NCI-H146 (cell line): ENCODE measurements at regions not wholly inside any gene's neighbourhood (a gene's known extent, or its start where the extent isn't known, plus 50 kb on each side); places are given as distances from the start of the nearest gene placed in this dataset.

ENCODE experiments used
- DNase-seq: peaks from one replicate; lab custom pipeline; 2025; lab: John Stamatoyannopoulos, UW

GRCh38 chr18:57991552-57991951 is 52.5 kb upstream of the NEDD4L start:
- DNase-seq, result no peak

GRCh38 chr18:57989536-57989935 is 54.5 kb upstream of the NEDD4L start:
- DNase-seq, result no peak

GRCh38 chr18:57984490-57985115 is 59.4 kb upstream of the NEDD4L start:
- peak; percentile 85 for DNase-seq

GRCh38 chr18:57983965-57984364 is 60.1 kb upstream of the NEDD4L start:
- no peak for DNase-seq

DNA sequence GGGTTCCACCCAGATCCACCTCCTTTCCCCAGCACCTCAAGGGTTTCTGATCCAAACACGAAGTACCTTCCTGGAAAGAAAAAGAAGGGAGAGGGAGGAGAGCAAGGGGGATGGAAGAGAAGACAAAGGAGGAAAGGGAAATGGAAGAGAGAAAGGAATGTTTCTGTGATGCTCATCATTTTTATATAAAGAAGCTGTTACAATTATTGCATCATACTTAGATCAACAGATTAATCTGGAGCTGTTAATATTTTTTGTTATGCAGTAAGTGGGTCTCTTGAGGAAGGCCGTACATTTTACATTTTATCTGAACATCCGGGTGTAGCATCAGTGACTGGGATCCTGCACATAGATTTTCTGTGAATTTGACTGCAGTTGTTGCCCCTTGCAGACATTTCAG is 60.6 kb upstream of the NEDD4L start:
- DNase-seq, result no peak

DNA sequence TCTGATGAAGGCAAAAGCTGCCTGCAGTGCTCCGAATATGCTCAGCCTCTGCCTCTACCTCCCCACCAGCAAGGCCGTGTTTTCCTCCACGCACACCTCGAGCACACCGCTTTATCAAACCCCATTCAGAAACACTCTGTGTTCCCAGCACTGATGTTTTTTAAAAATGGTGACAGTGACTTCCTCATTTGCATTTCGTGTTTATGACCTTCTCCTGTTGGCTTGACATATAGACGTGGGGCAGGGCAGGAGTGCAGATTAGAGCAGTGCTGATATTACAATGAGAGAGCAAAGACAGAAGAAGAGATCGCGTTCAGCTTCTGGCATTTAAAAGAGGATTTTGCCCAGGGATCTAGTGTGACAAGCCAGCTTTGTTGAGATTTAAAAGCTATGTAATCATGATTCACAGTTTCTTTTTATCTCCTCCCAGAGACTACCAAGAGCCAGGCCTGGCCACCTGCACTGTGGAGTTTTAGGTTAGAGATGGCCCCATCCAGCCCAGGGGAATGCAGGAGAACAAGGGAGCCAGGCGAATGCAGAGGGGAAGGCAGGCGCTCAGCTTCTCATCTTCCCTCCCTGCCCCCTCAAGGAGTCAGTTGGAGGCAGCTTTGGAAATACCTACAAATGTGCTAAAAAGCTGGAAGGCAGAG is 61.5 kb upstream of the NEDD4L start:
- peak; percentile 26 for DNase-seq

- peak; percentile 38 for DNase-seq
Measured at GRCh38 chr18:57981308-57982028, 62.6 kb upstream of the NEDD4L start.

GRCh38 chr18:57980573-57981307 is 63.3 kb upstream of the NEDD4L start:
- peak; percentile 100 for DNase-seq

GRCh38 chr18:57976230-57976773 is 67.7 kb upstream of the NEDD4L start:
- DNase-seq, result no peak

GRCh38 chr18:57975805-57976204 is 68.2 kb upstream of the NEDD4L start:
- DNase-seq, result no peak

GRCh38 chr18:57974585-57975265 is 69.3 kb upstream of the NEDD4L start:
- DNase-seq, result no peak

DNA sequence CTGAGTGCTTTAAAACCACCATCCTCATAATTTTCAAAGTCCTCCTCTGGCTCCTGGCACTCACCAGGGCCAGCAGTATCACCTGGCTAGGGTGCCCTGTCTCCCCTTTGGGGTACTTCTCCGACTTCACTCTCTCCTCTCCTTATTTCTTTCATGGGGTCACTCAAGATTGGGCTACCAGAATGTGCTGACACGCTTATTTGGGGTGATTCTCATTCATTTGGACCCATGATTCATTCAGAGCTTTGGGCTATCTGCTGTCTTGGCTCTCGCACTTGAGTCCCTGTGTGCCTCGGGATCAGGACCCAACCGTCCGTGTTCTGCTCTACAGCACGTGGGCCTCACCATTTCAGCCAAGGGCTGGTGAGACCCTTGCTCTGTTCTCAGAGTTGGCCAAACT is 70.1 kb upstream of the NEDD4L start:
- no peak for DNase-seq

DNA sequence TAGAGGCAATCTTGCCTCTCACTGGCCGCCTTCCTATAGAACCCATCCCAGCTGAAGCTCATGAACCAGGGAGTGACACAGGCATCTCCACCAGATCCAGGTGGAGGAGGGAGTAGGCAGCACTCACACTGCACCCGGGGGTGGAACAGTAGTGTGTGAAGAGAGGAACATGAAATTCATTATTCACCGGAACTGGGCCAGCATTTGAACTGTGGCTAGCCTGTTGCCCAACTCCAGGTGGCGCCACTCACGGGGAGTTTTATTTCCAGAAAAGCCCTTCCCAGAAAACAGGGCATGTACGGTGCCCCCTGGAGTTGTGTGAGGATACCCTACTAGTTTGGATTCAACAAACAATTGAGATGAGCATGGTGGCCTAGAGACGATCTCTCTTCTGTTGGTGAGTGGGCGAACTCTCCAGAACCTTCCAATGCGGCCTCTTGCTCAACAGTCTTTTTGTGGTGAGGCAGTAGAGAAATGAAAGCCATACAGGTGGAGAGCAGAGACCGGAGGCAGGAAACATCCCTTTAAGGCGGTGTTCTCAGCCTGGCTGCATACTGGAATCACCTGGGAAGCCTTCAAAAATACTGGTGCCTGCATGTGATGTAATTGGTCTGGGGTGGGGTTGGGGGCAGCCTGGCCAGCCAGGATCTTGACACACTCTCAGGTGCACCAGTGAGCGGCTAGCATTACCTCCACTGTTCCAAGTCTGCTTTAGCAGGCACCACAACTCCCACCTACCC is 73.5 kb upstream of the NEDD4L start:
- peak; percentile 68 for DNase-seq

- DNase-seq, result no peak
Measured at GRCh38 chr18:57969824-57970223, 74.2 kb upstream of the NEDD4L start.

DNA sequence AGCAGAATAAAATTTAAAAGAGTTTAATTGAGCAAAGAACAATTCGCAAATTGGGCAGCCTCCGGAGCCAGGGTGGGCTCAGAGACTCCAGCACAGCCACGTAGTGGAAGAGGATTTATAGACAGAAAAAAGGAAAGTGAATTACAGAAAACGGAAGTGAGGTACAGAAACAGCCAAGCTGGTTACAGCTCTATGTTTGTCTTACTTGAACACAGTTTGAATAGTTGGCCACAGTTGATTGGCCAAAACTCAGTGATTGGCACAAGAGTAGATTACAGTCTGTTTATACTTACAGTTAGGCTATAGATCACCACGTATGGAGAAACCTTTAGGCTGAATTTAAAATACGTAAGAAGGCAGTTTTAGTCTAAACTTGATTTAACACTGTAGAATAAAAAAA is 78.8 kb upstream of the NEDD4L start:
- no peak for DNase-seq

- no peak for DNase-seq
Measured at GRCh38 chr18:57961876-57962505, 82.0 kb upstream of the NEDD4L start.

DNA sequence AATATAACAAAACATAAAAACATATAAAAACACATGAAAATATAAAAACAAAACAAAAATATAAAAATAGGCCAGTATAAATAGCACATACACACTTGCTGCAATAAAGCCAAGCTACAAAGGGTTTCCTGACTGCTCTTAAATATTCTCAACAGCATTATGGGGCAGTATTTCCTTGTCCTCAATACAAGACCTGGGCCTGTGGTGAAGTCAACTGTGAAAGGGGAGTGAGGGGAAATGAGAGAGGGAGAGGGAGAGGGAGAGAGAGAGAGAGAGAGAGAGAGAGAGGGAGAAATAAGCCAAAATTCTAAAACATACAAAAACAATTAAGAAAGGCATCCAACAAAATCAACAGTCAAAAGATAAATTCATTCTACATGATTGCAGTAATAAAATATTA is 82.6 kb upstream of the NEDD4L start:
- DNase-seq, result no peak

DNA sequence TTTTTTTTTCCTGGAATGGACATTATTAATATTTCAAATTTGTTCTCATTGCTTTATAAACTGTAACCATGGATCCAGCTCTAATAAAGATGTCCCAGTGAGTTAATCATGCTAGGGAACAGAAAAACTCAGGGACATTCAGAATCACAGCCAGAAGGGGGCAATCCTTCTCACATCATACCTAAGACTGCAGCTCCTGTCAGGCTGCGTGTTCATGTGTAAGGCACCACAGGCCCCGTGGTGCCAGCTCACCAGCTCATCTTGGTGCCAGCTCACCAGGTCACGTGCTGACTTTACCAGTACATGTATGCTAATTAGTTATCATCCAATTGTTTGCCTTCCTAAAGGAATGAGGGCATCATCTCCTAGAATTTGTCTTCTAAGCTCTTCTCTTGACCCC is 84.7 kb upstream of the NEDD4L start:
- DNase-seq, result peak; percentile 81

DNA sequence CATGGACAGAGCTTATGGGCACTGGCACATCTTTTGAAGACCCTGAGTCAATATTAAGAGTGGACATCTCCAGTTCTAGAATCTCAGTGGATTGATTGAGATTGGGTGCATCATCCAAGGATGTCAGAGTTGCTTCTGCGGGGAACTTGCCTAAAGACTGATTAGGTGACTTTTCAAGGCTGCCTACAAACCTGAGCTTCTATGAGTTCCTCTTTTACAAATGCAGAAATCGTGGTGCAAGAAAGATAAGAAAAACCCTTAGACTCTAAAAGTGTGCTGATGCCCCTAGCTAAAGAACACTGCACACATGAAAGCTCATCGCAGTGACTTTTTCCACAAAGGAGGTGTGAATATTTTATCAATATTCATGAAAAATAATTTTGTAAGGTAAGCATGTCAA is 86.8 kb upstream of the NEDD4L start:
- no peak for DNase-seq

DNA sequence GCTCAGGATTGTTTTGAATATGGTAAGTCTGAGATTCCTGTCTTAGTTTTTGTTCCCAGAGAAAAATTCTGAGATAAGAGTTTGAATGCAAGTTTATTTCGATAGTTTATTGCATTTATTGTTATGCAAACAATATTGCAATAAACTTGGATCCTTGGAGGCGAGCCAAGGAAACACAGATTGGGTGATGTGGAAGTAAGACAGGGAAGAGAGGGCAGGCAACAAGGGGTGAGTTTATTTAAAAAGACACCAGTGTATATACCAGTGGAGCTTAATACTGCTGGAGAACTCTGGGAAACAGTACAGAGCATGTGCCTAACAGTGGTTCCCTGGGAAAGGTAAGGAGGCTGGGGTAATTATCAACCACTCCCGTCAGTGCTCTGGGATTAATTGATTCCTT is 87.5 kb upstream of the NEDD4L start:
- no peak for DNase-seq

- DNase-seq, result no peak
Measured at GRCh38 chr18:57954935-57955334, 89.1 kb upstream of the NEDD4L start.
